ENCODE measurements at regions not wholly inside any gene's neighbourhood (a gene's known extent, or its start where the extent isn't known, plus 50 kb on each side); places are given as distances from the start of the nearest gene placed in this dataset.

- TF ChIP-seq, protein P1, sequence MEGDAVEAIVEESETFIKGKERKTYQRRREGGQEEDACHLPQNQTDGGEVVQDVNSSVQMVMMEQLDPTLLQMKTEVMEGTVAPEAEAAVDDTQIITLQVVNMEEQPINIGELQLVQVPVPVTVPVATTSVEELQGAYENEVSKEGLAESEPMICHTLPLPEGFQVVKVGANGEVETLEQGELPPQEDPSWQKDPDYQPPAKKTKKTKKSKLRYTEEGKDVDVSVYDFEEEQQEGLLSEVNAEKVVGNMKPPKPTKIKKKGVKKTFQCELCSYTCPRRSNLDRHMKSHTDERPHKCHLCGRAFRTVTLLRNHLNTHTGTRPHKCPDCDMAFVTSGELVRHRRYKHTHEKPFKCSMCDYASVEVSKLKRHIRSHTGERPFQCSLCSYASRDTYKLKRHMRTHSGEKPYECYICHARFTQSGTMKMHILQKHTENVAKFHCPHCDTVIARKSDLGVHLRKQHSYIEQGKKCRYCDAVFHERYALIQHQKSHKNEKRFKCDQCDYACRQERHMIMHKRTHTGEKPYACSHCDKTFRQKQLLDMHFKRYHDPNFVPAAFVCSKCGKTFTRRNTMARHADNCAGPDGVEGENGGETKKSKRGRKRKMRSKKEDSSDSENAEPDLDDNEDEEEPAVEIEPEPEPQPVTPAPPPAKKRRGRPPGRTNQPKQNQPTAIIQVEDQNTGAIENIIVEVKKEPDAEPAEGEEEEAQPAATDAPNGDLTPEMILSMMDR (conservative IDR thresholded peaks at IDR 0.05): no peak
- no peak for TF ChIP-seq EZH2 (IDR thresholded peaks at IDR 0.05; ENCODE audit: low read depth)
These were observed 69.3 kb upstream of the HMGB1 start for GRCh38 chr13:30535046-30535445.
